Naive thymus-derived CD4-positive, alpha-beta T cell (primary cell): ENCODE measurements at regions not wholly inside any gene's neighbourhood (a gene's known extent, or its start where the extent isn't known, plus 50 kb on each side); places are given as distances from the start of the nearest gene placed in this dataset.

Experiments
- ATAC-seq: fragments of 150-1000 bp; cut with Tn5 transposase; 2 replicates; pipeline ENCODE4 v1.10.0; 2021; ENCODE audit warnings: mild to moderate bottlenecking, moderate library complexity
- CTCF ChIA-PET: fragments of 350-600 bp; sonication (Branson Sonifier 250); formaldehyde crosslinking; loops from one replicate; lab custom pipeline; 2021; ENCODE audit warnings: antibody characterized with exemption; lab: Charles Lee
- POLR2A ChIA-PET: fragments of 350-600 bp; sonication (Branson Sonifier 250); formaldehyde crosslinking; loops from one replicate; lab custom pipeline; 2021; ENCODE audit warnings: antibody characterized with exemption, inconsistent platforms; lab: Charles Lee
- DNase-seq, 9 donors: peaks; one replicate each; pipeline versions ENCODE4 v3.0.0 to v3.0.0-alpha.2; 2020 to 2022; ENCODE audit warnings: mixed read lengths in 1 of 9
- H3K27ac ChIP-seq: one replicate; pipeline ENCODE4 v1.7.0; 2013; ENCODE audit warnings: mild to moderate bottlenecking, low read depth, low read length, moderate library complexity
- H3K27me3 ChIP-seq, 2 donors: one replicate each; pipeline ENCODE4 v1.7.0; 2013; ENCODE audit warnings: low read length in 2 of 2, mild to moderate bottlenecking in 2 of 2, moderate library complexity in 2 of 2; ENCODE audit not compliant: control insufficient read depth in 2 of 2, insufficient read depth in 2 of 2
- H3K36me3 ChIP-seq, 3 experiments: 1 replicate in 2 of 3; 2 replicates in 1 of 3; pipeline ENCODE4 v1.7.0; 2013; ENCODE audit warnings: low read length in 3 of 3, mild to moderate bottlenecking in 3 of 3, moderate library complexity in 1 of 3; ENCODE audit not compliant: insufficient read depth in 3 of 3, control insufficient read depth in 2 of 3
- H3K4me1 ChIP-seq, 2 donors: one replicate each; pipeline ENCODE4 v1.7.0; 2013; ENCODE audit warnings: low read length in 2 of 2, mild to moderate bottlenecking in 2 of 2, moderate library complexity in 1 of 2; ENCODE audit not compliant: control insufficient read depth in 2 of 2, insufficient read depth in 2 of 2
- H3K4me3 ChIP-seq: 2 replicates; pipeline ENCODE4 v1.7.0; 2013; ENCODE audit warnings: mild to moderate bottlenecking, low read length
- H3K9me3 ChIP-seq, 3 experiments: 1 replicate in 2 of 3; 2 replicates in 1 of 3; pipeline ENCODE4 v1.7.0; 2013; ENCODE audit warnings: low read length in 3 of 3; ENCODE audit not compliant: control insufficient read depth in 2 of 3
- H3K27ac Mint-ChIP-seq, 9 donors: one replicate each; pipeline ENCODE4 v1.8.0; 2020 to 2022; ENCODE audit warnings: mixed read lengths in 9 of 9, mild to moderate bottlenecking in 8 of 9, moderate library complexity in 5 of 9, inconsistent platforms in 2 of 9
- H3K27me3 Mint-ChIP-seq, 5 donors: one replicate each; pipeline ENCODE4 v1.8.0; 2021 to 2022; ENCODE audit warnings: mixed read lengths in 5 of 5, mild to moderate bottlenecking in 1 of 5
- H3K36me3 Mint-ChIP-seq, 5 donors: one replicate each; pipeline ENCODE4 v1.8.0; 2020 to 2022; ENCODE audit warnings: mixed read lengths in 5 of 5, mild to moderate bottlenecking in 3 of 5, inconsistent platforms in 1 of 5
- H3K4me1 Mint-ChIP-seq, 7 donors: one replicate each; pipeline ENCODE4 v1.8.0; 2020 to 2022; ENCODE audit warnings: mixed read lengths in 7 of 7, mild to moderate bottlenecking in 3 of 7, inconsistent platforms in 1 of 7
- H3K4me3 Mint-ChIP-seq, 10 donors: one replicate each; pipeline ENCODE4 v1.8.0; 2020 to 2022; ENCODE audit warnings: mild to moderate bottlenecking in 10 of 10, mixed read lengths in 10 of 10, moderate library complexity in 6 of 10, inconsistent platforms in 2 of 10
- H3K9me3 Mint-ChIP-seq, 11 donors: one replicate each; pipeline ENCODE4 v1.8.0; 2020 to 2022; ENCODE audit warnings: mixed read lengths in 11 of 11, mild to moderate bottlenecking in 4 of 11, inconsistent platforms in 1 of 11, moderate library complexity in 1 of 11
- intact Hi-C, 2 donors: fragments of 100-400 bp; cut with micrococcal nuclease; formaldehyde crosslinking; loops; one replicate each; pipeline ENCODE4 v1.15.1; 2023

DNA sequence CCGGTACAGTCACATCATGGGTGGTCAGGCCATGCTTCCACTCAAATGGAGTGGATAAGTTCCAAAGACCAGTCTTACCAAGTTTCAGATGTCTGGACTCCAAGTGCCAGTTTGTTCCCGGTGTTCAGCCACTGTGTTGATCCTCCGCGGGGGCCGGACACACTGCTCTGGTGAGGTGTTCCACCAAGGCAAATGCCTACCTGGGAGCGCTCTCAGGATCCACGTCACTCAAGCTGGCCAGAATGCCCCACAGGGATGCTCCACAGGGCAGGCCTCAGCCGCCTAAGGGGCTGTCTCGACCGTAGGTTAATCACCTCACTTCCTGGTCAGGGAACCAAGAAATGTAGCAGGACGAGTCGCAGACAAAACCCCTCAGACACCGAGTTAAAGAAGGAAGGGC lies 258.0 kb upstream of the GRID2 start:
- ChIA-PET POLR2A (no interaction called here), CTCF (no interaction called here)
- Mint-ChIP-seq H3K9me3 (peaks cover 0 to 12% (median 4%) of the 10 kb centered on the region in 11 donors), H3K4me1 (no peaks in the 10 kb centered on the region), H3K4me3 (no peak overlapping the region), H3K27ac (no peak overlapping the region), H3K27me3 (peaks cover 0 to 4% (median 0%) of the 10 kb centered on the region in 5 donors), H3K36me3 (no peaks in the 10 kb centered on the region)
- Histone ChIP-seq H3K4me3 (no peak overlapping the region), H3K9me3 (no peaks in the 10 kb centered on the region), H3K27me3 (no peaks in the 10 kb centered on the region), H3K4me1 (no peaks in the 10 kb centered on the region), H3K36me3 (no peaks in the 10 kb centered on the region), H3K27ac (no peak overlapping the region)
- DNase-seq: no peak
- no peak for ATAC-seq
- intact Hi-C loops: no loop called here

DNA sequence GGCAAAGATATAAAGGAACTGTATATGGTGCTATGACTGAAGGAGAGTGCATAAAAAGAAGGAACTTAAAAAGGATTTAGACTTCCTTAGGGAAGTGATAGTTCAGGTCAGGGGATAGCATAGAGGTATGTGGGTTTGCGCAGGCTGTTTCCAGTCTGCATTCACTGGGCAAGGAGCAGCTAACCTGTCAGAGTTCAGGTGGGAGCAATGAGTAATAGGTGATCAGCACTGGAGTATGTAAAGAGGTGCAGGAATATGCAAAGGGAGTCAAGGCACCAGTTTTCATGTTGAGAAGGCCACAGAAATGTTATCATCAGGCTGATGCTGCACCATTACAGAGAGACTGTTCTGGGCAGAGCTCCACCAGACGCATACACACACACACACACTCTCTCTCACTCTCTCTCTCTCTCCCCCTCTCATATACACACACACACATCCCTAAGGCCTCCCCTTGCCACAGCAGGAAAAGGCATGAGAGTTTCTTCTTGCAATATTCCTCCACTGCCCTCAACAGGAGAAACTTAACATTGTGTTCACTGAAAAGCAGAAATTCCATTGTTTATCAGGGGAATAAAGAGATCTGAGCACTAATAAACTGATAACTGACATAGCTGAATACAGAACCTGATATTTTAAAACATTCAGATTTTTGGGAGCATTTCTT lies 256.4 kb upstream of the GRID2 start:
- ChIA-PET POLR2A (no interaction called here), CTCF (no interaction called here)
- no peak overlapping the region for H3K27ac ChIP-seq
- H3K4me1 ChIP-seq: no peaks in the 10 kb centered on the region
- no peak for ATAC-seq
- no peaks in the 10 kb centered on the region for H3K9me3 ChIP-seq
- H3K27me3 ChIP-seq: no peaks in the 10 kb centered on the region
- H3K27ac Mint-ChIP-seq: no peak overlapping the region
- peaks cover 0 to 4% (median 0%) of the 10 kb centered on the region in 5 donors for H3K27me3 Mint-ChIP-seq
- no peaks in the 10 kb centered on the region for H3K36me3 ChIP-seq
- H3K4me1 Mint-ChIP-seq: no peaks in the 10 kb centered on the region
- H3K9me3 Mint-ChIP-seq: peaks cover 0 to 20% (median 7%) of the 10 kb centered on the region in 11 donors
- H3K4me3 Mint-ChIP-seq: no peak overlapping the region
- no peak for DNase-seq
- intact Hi-C loops: no loop called here
- H3K36me3 Mint-ChIP-seq: peaks cover 0 to 4% (median 0%) of the 10 kb centered on the region in 5 donors
- H3K4me3 ChIP-seq: no peak overlapping the region

DNA sequence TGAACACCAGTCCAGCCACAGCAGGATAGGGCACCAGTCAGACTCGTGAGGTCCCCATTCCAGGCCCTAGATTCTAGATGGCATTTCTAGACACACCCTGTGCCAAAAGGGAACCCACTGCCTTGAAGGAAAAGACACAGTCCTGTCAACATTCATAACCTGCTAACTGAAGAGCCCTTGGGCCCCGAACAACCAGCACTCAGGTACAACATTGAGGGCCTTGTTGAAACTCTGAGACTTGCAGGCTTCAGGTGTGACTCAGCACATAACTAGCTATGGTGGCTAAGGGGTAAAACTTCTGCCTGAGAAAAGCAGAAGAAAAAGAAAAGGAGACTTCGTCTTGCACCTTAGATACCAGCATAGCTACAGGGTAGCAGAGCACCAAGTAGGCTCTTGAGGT lies 252.9 kb upstream of the GRID2 start:
- no peak overlapping the region for H3K4me3 ChIP-seq
- H3K27me3 Mint-ChIP-seq: peaks cover 0 to 4% (median 0%) of the 10 kb centered on the region in 5 donors
- ChIA-PET POLR2A (no interaction called here), CTCF (no interaction called here)
- peaks cover 0 to 4% (median 0%) of the 10 kb centered on the region in 5 donors for H3K36me3 Mint-ChIP-seq
- no peaks in the 10 kb centered on the region for H3K4me1 ChIP-seq
- no peak overlapping the region for H3K4me3 Mint-ChIP-seq
- H3K27ac Mint-ChIP-seq: no peak overlapping the region
- ATAC-seq (no peak), DNase-seq (no peak)
- no peak overlapping the region for H3K27ac ChIP-seq
- peaks cover 0 to 29% (median 10%) of the 10 kb centered on the region in 11 donors for H3K9me3 Mint-ChIP-seq
- H3K27me3 ChIP-seq: no peaks in the 10 kb centered on the region
- intact Hi-C loops: no loop called here
- no peaks in the 10 kb centered on the region for H3K9me3 ChIP-seq
- no peaks in the 10 kb centered on the region for H3K4me1 Mint-ChIP-seq
- no peaks in the 10 kb centered on the region for H3K36me3 ChIP-seq

DNA sequence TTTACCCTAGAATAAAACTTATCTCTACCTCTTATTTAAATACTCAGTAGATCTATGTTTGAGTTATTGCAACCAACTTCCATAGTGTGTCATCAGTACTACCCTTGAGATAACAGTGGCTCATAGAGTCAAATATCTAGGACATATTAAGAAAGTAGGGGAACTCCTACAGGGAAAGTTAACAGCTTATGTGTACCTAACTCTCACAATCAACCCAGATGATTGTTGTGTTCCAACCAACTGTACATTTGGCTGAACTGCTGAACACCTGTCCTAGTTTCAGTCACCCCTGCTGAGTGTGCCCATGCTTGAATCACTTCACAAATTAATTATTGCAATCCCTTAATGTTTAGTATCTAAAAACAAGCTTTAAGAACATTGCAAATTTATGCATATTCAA lies 244.2 kb upstream of the GRID2 start:
- ATAC-seq (no peak), DNase-seq (no peak)
- POLR2A ChIA-PET: no interaction called here
- H3K4me1 ChIP-seq: no peaks in the 10 kb centered on the region
- no peaks in the 10 kb centered on the region for H3K36me3 ChIP-seq
- Mint-ChIP-seq H3K4me3 (no peak overlapping the region), H3K9me3 (peaks cover 0 to 12% (median 4%) of the 10 kb centered on the region in 11 donors), H3K27me3 (no peaks in the 10 kb centered on the region), H3K4me1 (no peaks in the 10 kb centered on the region), H3K36me3 (no peaks in the 10 kb centered on the region), H3K27ac (no peak overlapping the region)
- H3K27ac ChIP-seq: no peak overlapping the region
- H3K9me3 ChIP-seq: peaks cover 0 to 4% (median 0%) of the 10 kb centered on the region in 3 experiments
- no peak overlapping the region for H3K4me3 ChIP-seq
- H3K27me3 ChIP-seq: no peaks in the 10 kb centered on the region
- intact Hi-C loops: no loop called here
- CTCF ChIA-PET: no interaction called here

DNA sequence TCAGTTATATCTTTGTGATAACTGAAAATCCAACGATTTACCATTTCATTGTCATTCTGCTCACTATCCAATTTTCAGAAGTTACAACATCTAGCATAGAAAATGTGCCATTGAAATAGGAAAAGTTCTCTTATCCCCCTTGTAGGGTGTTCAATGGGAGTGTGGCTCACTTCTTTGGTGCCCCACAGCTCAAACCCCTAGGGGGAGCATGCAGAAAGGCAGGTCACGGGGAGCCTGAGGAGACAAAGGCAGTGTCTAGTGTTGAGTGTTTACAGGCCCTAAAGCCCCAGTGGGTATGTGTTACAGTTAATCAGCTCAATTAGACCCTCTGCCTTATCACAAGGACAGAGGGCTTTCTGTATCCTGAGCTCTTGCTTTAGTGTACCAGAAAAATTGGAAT lies 243.4 kb upstream of the GRID2 start:
- no peak overlapping the region for H3K4me3 Mint-ChIP-seq
- intact Hi-C loops: no loop called here

DNA sequence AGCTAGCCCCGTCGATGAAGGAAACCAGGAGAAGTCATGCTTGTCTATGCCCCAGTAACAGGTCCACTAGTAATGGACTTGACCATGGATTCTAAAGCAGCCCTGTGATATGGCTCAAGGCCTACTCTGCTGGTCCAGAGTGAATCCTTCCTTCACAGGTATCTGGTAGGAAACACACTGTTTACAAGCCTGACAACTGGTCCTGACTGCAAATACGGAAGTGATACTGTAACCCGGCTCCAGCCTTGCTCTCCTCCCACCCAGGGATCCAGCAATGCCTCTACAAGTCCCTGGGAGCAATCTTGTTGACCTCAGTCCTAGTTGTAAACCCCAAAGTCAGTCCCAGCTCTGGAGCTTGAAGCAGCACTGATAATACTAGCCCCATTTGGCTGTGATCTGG lies 239.2 kb upstream of the GRID2 start:
- Mint-ChIP-seq H3K9me3 (peaks cover 0 to 19% (median 8%) of the 10 kb centered on the region in 11 donors), H3K27ac (no peak overlapping the region), H3K27me3 (no peaks in the 10 kb centered on the region)

More for the DNA sequence above, 243.4 kb upstream of the GRID2 start:
- no peak overlapping the region for H3K27ac Mint-ChIP-seq
- DNase-seq (no peak), ATAC-seq (no peak)
- ChIA-PET POLR2A (no interaction called here), CTCF (no interaction called here)
- peaks cover 0 to 4% (median 0%) of the 10 kb centered on the region in 3 experiments for H3K9me3 ChIP-seq
- H3K36me3 ChIP-seq: no peaks in the 10 kb centered on the region
- no peak overlapping the region for H3K27ac ChIP-seq
- H3K27me3 Mint-ChIP-seq: no peaks in the 10 kb centered on the region
- H3K4me3 ChIP-seq: no peak overlapping the region
- H3K4me1 Mint-ChIP-seq: no peaks in the 10 kb centered on the region
- no peaks in the 10 kb centered on the region for H3K27me3 ChIP-seq
- H3K9me3 Mint-ChIP-seq: peaks cover 0 to 10% (median 4%) of the 10 kb centered on the region in 11 donors
- H3K4me1 ChIP-seq: no peaks in the 10 kb centered on the region
- no peaks in the 10 kb centered on the region for H3K36me3 Mint-ChIP-seq

DNA sequence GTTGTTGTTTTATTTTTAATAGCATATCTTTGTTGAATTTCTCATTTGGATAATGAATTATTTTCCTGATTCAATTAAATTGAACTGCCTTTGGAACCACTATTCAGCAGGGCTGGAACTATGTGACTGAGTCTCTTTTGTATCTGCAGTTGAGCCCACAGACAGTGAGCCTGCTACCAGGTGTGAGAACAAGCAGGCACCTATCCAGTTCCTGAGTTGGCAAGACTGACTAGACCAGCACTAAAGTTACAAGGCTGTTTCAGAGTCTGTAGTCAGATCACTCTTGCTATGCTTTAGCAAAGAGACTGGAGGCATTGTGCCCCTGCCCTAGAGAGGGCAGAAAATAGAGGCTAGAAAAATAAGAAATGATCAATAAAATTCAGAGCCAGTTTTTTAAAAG lies 237.3 kb upstream of the GRID2 start:
- no peaks in the 10 kb centered on the region for H3K36me3 ChIP-seq
- ATAC-seq (no peak), DNase-seq (no peak)
- ChIA-PET CTCF (no interaction called here), POLR2A (no interaction called here)
- H3K27me3 ChIP-seq: no peaks in the 10 kb centered on the region
- H3K27ac Mint-ChIP-seq: no peak overlapping the region
- H3K4me3 Mint-ChIP-seq: no peak overlapping the region
- peaks cover 0 to 6% (median 0%) of the 10 kb centered on the region in 3 experiments for H3K9me3 ChIP-seq
- H3K27me3 Mint-ChIP-seq: no peaks in the 10 kb centered on the region
- H3K36me3 Mint-ChIP-seq: no peaks in the 10 kb centered on the region
- intact Hi-C loops: no loop called here
- H3K27ac ChIP-seq: no peak overlapping the region
- no peaks in the 10 kb centered on the region for H3K4me1 Mint-ChIP-seq
- H3K9me3 Mint-ChIP-seq: peaks cover 1 to 25% (median 12%) of the 10 kb centered on the region in 11 donors
- H3K4me3 ChIP-seq: no peak overlapping the region
- H3K4me1 ChIP-seq: no peaks in the 10 kb centered on the region

More for the DNA sequence above, 239.2 kb upstream of the GRID2 start:
- ATAC-seq: no peak
- Mint-ChIP-seq H3K4me1 (no peaks in the 10 kb centered on the region), H3K4me3 (no peak overlapping the region), H3K36me3 (no peaks in the 10 kb centered on the region)
- no peak for DNase-seq
- Histone ChIP-seq H3K27ac (no peak overlapping the region), H3K27me3 (no peaks in the 10 kb centered on the region), H3K4me3 (no peak overlapping the region), H3K9me3 (peaks cover 0 to 4% (median 0%) of the 10 kb centered on the region in 3 experiments), H3K36me3 (no peaks in the 10 kb centered on the region), H3K4me1 (no peaks in the 10 kb centered on the region)
- ChIA-PET POLR2A (no interaction called here), CTCF (no interaction called here)
- intact Hi-C loops: no loop called here
